Fibroblast of lung (primary cell): ENCODE measurements at regions not wholly inside any gene's neighbourhood (a gene's known extent, or its start where the extent isn't known, plus 50 kb on each side); places are given as distances from the start of the nearest gene placed in this dataset.
"Not testable (repeated sequence)": the region's sequence is repeated elsewhere in the genome, so short reads cannot be mapped to it uniquely, and the experiment has no call there.

Experiments
- DNase-seq, 2 donors: peaks; one replicate each; pipeline versions ENCODE4 v3.0.0 to v3.0.0-alpha.2; 2010; ENCODE audit warnings: low read depth in 2 of 2
- H2AFZ ChIP-seq: 2 replicates; pipeline ENCODE4 v1.5.1; 2012; ENCODE audit warnings: low read length, control low read depth, inconsistent platforms
- H3K27ac ChIP-seq: 2 replicates; pipeline ENCODE4 v1.5.1; 2011; ENCODE audit warnings: low read length, control low read depth; ENCODE audit not compliant: insufficient read depth
- H3K27me3 ChIP-seq: 2 replicates; pipeline ENCODE4 v1.5.1; 2011; ENCODE audit warnings: mild to moderate bottlenecking, low read length; ENCODE audit not compliant: control insufficient read depth, insufficient read depth
- H3K36me3 ChIP-seq: 2 replicates; pipeline ENCODE4 v1.5.1; 2011; ENCODE audit warnings: low read length; ENCODE audit not compliant: control insufficient read depth, insufficient read depth
- H3K4me1 ChIP-seq: 2 replicates; pipeline ENCODE4 v1.5.1; 2011; ENCODE audit warnings: low read length; ENCODE audit not compliant: control insufficient read depth, insufficient read depth; ENCODE audit errors: extremely low read depth
- H3K4me2 ChIP-seq: 2 replicates; pipeline ENCODE4 v1.5.1; 2011; ENCODE audit warnings: low read length, control low read depth; ENCODE audit not compliant: insufficient read depth; ENCODE audit errors: extremely low read depth
- H3K4me3 ChIP-seq, 4 experiments: fragments of 200-600 bp in 1 of 4; sonication (generic) in 1 of 4; replicated peaks in 1 of 4; 2 replicates each; pipeline ENCODE4 v1.5.1; 2011 to 2016; ENCODE audit warnings: low read length in 4 of 4, low read depth in 3 of 4, mild to moderate bottlenecking in 3 of 4, control low read depth in 2 of 4, inconsistent platforms in 1 of 4, mixed read lengths in 1 of 4; ENCODE audit not compliant: insufficient read depth in 1 of 4; ENCODE audit errors: control extremely low read depth in 1 of 4
- H3K79me2 ChIP-seq: 2 replicates; pipeline ENCODE4 v1.5.1; 2012; ENCODE audit warnings: mild to moderate bottlenecking, low read length, inconsistent platforms; ENCODE audit not compliant: control insufficient read depth, insufficient read depth
- H3K9ac ChIP-seq: 2 replicates; pipeline ENCODE4 v1.5.1; 2011; ENCODE audit warnings: mild to moderate bottlenecking, low read length, control low read depth; ENCODE audit not compliant: insufficient read depth
- H3K9me3 ChIP-seq: 2 replicates; pipeline ENCODE4 v1.5.1; 2012; ENCODE audit warnings: low read depth, low read length; ENCODE audit not compliant: control insufficient read depth, insufficient read depth
- H4K20me1 ChIP-seq: 2 replicates; pipeline ENCODE4 v1.5.1; 2011; ENCODE audit warnings: low read length; ENCODE audit not compliant: control insufficient read depth, insufficient read depth; ENCODE audit errors: extremely low read depth
- CTCF ChIP-seq, 2 donors: IDR thresholded peaks in 1 of 2; conservative IDR thresholded peaks in 1 of 2; 1 replicate in 1 of 2; 2 replicates in 1 of 2; pipeline ENCODE4 v1.5.1; 2011 to 2012; ENCODE audit warnings: low read length in 2 of 2, control low read depth in 1 of 2, inconsistent platforms in 1 of 2, low read depth in 1 of 2, mild to moderate bottlenecking in 1 of 2
- EZH2 ChIP-seq: IDR thresholded peaks from 2 replicates; pipeline ENCODE4 v1.5.1; 2012; ENCODE audit warnings: low read length, control low read depth, mild to moderate bottlenecking; ENCODE audit errors: missing control alignments

GRCh38 chr5:17374973-17375742, 122.9 kb upstream of the TAF11L2 start:
- H4K20me1 ChIP-seq, result no peaks in the 10 kb centered on the region
- no peak overlapping the region for H3K27ac ChIP-seq
- no peak overlapping the region for H3K4me2 ChIP-seq
- peaks cover 6% of the 10 kb centered on the region for H3K4me1 ChIP-seq
- H3K27me3 ChIP-seq, result no peaks in the 10 kb centered on the region
- no peaks in the 10 kb centered on the region for H3K9me3 ChIP-seq
- no peak overlapping the region for H2AFZ ChIP-seq
- H3K79me2 ChIP-seq, result no peaks in the 10 kb centered on the region
- no peaks in the 10 kb centered on the region for H3K36me3 ChIP-seq
- TF ChIP-seq EZH2 (no peak), CTCF (conservative IDR thresholded peaks at IDR 0.05 in 1 of 2, IDR thresholded peaks at IDR 0.05 in 1 of 2; ENCODE audit: low read depth in 1 of 2, low read length in 2 of 2) (no peak)
- no peak overlapping the region for H3K4me3 ChIP-seq
- DNase-seq, result peak; percentile 37 to 66
- H3K9ac ChIP-seq, result no peak overlapping the region

GRCh38 chr5:17375886-17376285, 122.1 kb upstream of the TAF11L2 start:
- H4K20me1 ChIP-seq, H3K9ac ChIP-seq, H3K4me1 ChIP-seq, H3K36me3 ChIP-seq, H3K79me2 ChIP-seq, H3K27ac ChIP-seq, H2AFZ ChIP-seq, H3K9me3 ChIP-seq, H3K4me2 ChIP-seq, H3K27me3 ChIP-seq, DNase-seq, H3K4me3 ChIP-seq: not testable (repeated sequence)

- H2AFZ ChIP-seq, result no peak overlapping the region
- no peaks in the 10 kb centered on the region for H3K36me3 ChIP-seq
- H3K79me2 ChIP-seq, result no peaks in the 10 kb centered on the region
- H3K4me1 ChIP-seq, result peaks cover 9% of the 10 kb centered on the region
- H3K4me2 ChIP-seq, result peak overlapping the region; percentile 73
- no peaks in the 10 kb centered on the region for H4K20me1 ChIP-seq
- no peak overlapping the region for H3K9ac ChIP-seq
- DNase-seq, result peak; percentile 83 to 84
- H3K27ac ChIP-seq, result no peak overlapping the region
- TF ChIP-seq EZH2 (no peak), CTCF (conservative IDR thresholded peaks at IDR 0.05 in 1 of 2, IDR thresholded peaks at IDR 0.05 in 1 of 2; ENCODE audit: low read depth in 1 of 2, low read length in 2 of 2) (no peak)
- no peaks in the 10 kb centered on the region for H3K9me3 ChIP-seq
- H3K4me3 ChIP-seq, result peak overlapping the region in 1 of 4 experiments; percentile 3
- no peaks in the 10 kb centered on the region for H3K27me3 ChIP-seq
These were observed 119.6 kb upstream of the TAF11L2 start for GRCh38 chr5:17378346-17378997.
